NCI-H128 (cell line): ENCODE measurements at regions not wholly inside any gene's neighbourhood (a gene's known extent, or its start where the extent isn't known, plus 50 kb on each side); places are given as distances from the start of the nearest gene placed in this dataset.
"Not testable (repeated sequence)": the region's sequence is repeated elsewhere in the genome, so short reads cannot be mapped to it uniquely, and the experiment has no call there.

Source experiments
- DNase-seq: peaks from one replicate; lab custom pipeline; 2025; ENCODE audit not compliant: unreplicated experiment; lab: John Stamatoyannopoulos, UW

DNA sequence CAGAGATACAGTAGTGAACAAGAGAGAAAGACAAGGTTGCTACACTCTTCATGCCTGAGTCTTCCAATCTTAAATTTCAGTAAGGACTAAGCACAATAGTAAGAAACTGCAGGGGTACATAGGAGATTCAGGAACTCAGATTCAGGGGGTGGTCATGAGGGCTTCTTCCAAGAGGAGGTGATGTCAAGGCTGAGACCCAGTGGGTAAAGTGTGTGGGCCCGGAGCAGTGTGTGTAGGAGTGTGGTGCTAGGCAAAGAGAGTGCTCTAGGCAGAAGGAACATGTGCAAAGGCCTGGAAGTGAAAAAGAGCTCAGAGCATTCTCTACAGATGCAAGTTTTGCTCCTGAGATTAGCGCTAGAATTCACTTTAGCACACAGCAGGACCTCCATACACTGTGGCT, 102.9 kb upstream of the SPATA12 start:
- no peak for DNase-seq

DNA sequence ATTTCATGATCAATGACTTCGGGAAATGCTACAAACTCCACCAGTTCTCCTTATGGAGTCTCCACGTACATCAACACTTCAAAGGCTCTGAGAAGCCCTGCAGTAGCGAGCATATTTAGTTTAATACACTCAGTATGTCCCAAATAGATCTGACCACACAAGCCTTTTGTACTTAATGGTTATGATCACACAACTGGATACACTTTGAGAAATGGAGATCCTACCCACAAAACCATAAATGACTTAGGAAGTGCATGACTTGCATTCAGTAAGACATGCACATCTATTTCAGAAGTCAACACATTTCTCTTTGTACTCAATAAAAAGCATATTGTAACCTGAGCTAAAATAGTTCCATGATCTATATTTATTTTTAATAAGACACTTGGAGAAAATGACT, 103.6 kb upstream of the SPATA12 start:
- no peak for DNase-seq

GRCh38 chr3:56955492-56956111, 104.9 kb upstream of the SPATA12 start:
- no peak for DNase-seq

- no peak for DNase-seq
These were observed 106.3 kb upstream of the SPATA12 start for GRCh38 chr3:56954125-56954524.

DNA sequence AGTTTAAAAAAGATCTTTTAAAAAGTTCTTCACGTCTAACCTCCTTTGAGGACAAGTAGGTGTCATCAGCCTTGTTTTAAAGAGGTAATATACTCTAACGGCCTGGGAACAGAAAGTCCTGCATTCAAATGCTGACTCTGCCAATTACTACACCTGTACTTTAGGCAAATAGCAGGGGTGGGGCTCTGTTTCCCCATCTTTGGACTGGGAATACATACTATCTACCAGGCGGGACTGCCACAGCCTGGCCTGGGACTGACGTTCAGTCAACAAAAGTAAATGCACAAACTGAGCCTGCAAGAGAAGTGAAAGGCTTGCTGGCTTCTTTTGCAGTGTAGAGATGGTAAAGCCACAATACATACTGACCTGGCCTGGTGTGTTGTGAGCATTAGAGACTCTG, 107.6 kb upstream of the SPATA12 start:
- no peak for DNase-seq

DNA sequence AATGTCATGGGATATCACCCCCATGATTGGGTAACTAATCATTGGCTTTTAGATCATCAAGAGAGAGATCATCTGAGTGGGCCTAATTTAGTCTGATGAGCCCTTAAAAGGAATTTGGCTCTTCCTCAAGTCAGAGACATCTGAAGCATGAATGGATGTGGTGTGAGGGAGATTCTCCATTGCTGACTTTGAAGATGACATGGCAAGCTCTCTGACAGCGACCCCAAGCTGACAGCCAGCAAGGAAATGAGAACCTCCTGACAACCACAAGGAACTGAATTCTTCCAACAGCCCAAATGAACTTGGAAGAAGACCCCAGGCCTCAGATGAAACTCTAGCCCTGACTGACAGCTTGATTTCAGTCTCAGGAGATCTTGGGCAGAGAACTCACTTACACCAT, 108.4 kb upstream of the SPATA12 start:
- no peak for DNase-seq

GRCh38 chr3:56951366-56951765, 109.1 kb upstream of the SPATA12 start:
- no peak for DNase-seq

DNA sequence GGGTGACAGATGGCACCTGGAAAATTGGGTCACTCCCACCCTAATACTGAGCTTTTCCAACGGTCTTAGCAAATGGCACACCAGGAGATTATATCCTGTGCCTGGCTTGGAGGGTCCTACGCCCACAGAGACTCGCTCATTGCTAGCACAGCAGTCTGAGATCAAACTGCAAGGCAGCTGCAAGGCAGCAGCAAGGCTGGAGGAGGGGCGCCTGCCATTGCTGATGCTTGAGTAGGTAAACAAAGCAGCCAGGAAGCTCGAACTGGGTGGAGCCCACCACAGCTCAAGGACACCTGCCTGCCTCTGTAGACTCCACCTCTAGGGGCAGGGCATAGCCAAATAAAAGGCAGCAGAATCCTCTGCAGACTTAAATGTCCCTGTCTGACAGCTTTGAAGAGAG, 115.1 kb upstream of the SPATA12 start:
- not testable (repeated sequence) for DNase-seq

DNA sequence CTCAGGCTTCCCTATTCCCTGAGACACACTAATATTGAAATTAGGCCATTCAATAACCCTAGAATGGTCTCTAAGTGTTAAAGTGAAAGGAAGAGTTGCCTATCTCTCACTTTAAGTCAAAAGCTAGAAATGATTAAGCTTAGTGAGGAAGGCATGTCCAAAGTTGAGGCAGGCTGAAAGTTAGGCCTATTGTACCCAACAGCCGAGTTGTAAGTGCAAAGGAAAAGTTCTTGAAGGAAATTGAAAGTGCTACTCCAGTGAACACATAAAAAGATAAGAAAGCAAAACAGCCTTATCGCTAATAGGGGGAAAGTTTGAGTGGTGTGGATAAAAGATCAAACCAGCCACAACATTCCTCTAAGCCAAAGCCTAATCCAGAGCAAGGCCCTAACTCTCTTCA, 117.9 kb upstream of the SPATA12 start:
- DNase-seq = no peak

- DNase-seq = no peak
These were observed 119.5 kb upstream of the SPATA12 start for GRCh38 chr3:56940976-56941375.

GRCh38 chr3:56940321-56940720, 120.1 kb upstream of the SPATA12 start:
- DNase-seq = no peak

DNA sequence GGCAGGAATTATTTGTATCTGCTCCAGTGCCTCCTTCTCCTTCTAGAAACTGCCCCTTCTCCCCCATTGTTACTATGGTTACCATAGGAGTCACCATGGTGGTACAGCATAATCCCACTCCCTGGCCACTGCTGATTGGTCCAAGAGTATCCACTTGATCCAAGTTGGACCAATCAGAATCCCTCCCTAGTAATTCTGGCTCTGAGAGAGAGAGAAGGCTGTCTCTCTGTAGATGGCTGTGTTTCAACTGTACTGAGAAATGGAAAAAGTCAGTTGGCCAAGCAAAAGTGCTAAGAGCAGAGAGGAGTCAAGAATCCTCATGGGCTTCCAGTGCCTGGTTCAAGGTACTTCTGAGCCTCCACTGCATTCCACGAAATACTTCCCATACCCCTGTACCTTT, 120.6 kb upstream of the SPATA12 start:
- no peak for DNase-seq

GRCh38 chr3:56938530-56938929, 121.9 kb upstream of the SPATA12 start:
- DNase-seq = no peak

DNA sequence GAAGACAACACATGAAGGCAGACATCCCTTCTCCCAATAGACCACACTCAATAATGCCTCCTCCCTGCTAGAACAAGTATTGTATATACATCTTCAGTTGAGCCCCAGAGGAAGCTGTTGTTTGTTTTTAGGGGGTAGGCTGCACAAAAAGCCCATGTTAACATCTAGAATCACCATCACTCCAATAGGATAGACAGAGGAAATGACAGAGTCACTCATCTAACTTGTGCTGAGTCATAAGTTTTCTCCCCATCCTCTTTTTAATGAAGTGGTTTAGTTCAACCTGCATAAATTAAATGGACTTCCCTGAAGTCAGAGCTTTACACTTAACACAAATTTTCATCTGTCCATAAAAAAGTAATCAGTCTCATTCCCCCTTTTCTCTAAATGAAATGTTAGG, 122.9 kb upstream of the SPATA12 start:
- DNase-seq = no peak

DNA sequence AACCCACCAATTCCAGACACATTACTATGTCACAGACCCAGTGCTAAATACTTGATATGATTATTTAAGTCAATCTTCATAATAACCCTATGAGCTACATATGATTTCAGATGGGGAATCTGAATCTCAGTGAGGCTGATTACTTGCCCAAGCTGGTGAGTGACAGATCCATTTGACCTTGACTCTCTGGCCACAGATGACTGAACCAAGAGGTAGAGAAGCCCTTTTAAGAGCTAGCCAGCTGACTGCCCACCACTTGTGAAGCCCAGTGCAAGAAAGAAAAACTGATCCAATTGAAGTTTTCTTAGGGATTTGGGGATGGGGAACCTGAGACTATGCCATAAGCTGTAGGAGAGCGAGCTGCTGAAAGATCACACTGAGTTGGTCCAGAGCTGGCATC, 124.7 kb upstream of the SPATA12 start:
- no peak for DNase-seq

DNA sequence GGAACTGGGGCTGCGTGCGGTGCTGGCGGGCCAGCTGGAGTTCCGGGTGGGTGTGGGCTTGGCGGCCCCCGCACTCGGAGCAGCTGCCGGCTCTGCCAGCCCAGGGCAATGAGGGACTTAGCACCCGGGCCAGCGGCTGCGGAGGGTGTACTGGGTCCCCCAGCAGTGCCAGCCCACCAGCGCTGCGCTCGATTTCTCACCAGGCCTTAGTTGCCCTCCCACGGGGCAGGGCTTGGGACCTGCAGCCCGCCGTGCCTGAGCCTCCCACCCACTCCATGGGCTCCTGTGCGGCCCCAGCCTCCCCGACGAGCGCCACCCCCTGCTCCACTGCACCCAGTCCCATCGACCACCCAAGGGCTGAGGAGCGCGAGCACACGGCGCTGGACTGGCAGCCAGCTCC, 126.0 kb upstream of the SPATA12 start:
- not testable (repeated sequence) for DNase-seq

GRCh38 chr3:56933803-56934202, 126.7 kb upstream of the SPATA12 start:
- DNase-seq = no peak

DNA sequence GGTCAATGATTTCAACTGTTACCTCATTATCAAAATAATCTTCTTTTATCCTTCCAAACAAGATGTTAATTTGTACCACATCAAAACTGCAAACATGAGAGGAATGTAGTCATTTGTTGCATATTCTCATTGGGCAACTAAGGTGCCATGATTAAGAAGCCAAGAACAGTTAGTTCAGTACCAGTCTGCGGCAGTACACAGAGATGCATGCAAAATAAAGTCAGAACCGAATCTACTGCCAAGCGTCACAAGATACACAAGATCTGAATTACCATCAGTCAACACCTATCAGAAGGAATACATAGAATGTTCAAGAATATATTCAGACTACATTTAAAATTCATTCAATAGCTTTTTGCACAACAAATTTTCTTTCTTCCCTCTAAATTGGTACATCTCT, 127.6 kb upstream of the SPATA12 start:
- DNase-seq = no peak

- DNase-seq = no peak
These were observed 128.6 kb upstream of the SPATA12 start for GRCh38 chr3:56931836-56932235.

DNA sequence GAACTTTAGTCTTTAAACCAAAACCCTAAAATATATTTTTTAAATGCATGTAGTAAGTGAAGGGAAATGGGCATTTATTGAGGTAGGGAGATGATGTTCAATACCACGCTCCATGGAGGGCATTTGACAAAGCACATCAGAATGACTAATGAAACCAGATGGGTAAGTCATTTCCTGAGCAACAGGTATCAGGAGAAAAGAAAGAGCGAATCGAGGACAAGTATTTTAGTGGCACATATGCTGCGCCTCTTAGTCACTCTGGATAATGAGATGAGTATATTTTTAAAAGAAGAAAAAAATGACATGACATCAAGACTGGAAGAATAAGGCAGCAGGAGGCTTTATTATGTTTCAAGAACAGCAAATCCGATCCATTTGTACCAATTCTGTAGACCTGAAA, 129.0 kb upstream of the ARHGEF3 start:
- no peak for DNase-seq

DNA sequence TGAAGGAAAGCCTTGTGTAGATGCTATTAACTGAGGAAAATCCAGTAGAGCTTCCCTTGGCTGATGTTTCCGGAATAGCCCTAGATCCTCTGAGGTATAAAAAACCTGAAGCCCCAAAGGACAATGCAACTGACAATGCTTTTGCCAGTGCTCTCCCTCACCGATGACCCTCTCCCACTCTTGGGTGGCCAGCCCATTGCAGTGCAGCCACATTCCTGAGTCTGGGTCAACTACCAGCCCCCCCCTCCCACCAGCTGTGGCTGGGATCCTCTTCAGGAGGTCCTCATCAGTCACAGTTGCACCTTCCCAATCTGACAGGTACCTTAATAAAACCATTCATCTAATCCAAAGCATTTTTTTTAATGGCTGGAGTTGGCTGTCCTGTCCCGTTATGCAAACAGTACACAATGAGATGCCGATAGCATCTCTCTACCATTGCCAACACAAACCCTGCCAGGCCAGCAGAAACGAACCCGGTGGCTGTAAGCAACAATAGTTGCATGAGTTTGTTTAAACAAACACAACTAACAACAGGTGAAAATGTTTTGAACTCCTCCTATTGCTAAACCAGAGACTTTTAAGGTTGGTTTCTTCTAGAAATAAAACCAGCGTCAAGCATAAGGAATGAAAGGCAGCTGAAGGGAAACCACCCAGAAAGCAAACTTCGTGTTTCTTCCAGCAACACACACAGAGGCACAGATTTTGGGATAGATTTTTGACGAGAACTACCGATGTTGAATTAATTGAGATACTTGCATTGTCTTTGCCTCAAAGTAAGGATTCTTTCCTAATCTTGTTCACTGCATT, 128.3 kb upstream of the ARHGEF3 start:
- no peak for DNase-seq

DNA sequence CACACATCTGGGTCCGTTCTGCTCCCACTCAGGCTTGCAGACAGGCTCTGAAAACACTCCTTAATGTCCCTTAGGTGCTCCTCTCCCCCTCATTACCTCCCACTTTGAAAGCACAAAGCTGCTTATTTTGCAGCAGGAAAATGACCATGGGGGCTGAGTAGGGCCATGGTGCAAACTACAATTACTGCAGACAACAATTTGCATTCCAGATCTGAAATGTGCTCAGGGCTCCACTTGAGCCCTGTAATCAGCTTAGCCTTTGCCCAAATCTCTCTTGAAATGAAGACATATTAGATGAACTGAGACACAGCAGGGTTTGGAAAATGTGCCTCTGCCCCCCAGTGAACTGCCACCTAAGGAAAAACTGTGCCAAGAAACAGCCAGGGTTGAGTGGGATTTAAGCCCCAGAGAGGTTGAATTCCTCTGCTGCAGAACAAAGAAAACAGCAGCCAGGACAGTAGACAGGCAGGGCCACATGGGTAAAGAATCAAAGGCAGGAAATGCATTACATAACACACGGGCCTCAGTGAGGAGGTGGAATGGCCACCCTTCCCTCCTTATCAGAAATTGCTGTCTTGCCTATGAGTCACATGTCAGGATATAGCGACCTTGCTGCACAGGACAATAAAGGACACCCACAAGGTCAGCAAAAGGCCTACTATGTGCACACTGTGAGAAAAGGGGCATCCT, 126.8 kb upstream of the ARHGEF3 start:
- DNase-seq = no peak
